Activated T-helper 9 cell treated with anti-CD3 and anti-CD28 coated beads, Interleukin-2, amount 50 U/mL, for 16 hours (primary cell): ENCODE measurements at regions not wholly inside any gene's neighbourhood (a gene's known extent, or its start where the extent isn't known, plus 50 kb on each side); places are given as distances from the start of the nearest gene placed in this dataset.

Source experiments
- DNase-seq: peaks from one replicate; pipeline ENCODE4 v3.0.0-alpha.2; 2020; ENCODE audit warnings: low read depth

DNA sequence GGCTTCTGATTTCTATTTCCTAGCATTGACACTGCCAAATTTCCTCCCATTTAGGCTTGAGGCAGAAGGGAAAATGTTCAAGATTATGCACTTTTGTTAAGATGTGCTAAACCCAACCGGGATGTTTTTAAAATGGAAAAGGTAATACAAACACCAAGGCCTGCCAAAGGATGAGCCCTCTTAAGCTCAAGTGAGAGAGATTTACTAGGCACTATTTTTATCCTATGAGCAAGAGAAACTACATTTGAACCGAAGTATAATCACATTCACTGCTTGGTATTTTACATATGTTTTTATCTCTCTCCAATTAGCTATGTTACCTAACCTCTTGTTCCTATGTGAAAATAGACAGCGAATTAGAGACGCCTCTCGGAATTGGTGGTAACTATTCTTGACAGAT lies 295.8 kb downstream of the GABRB3 start:
- no peak for DNase-seq

- no peak for DNase-seq
Observed at GRCh38 chr15:26475554-26475953, 297.3 kb downstream of the GABRB3 start.

DNA sequence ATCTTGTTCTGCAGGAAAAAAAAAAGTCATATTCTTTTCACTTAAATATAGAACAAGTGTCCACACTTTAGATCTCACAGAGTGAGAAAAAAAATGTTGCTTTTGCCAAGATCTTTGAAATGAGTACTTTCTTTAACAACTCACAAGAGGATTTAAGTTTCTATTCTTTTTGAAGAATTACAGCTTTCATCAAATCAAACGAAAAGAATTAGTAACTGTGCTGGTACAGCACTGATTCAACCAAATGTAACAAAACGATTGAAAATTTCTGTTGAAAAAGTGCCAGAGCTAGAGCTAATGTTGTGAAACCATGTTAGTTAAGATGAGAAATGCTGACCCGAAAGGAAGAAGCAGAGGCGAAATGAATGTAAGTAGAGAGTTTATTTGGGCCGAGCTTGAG lies 300.2 kb downstream of the GABRB3 start:
- no peak for DNase-seq

DNA sequence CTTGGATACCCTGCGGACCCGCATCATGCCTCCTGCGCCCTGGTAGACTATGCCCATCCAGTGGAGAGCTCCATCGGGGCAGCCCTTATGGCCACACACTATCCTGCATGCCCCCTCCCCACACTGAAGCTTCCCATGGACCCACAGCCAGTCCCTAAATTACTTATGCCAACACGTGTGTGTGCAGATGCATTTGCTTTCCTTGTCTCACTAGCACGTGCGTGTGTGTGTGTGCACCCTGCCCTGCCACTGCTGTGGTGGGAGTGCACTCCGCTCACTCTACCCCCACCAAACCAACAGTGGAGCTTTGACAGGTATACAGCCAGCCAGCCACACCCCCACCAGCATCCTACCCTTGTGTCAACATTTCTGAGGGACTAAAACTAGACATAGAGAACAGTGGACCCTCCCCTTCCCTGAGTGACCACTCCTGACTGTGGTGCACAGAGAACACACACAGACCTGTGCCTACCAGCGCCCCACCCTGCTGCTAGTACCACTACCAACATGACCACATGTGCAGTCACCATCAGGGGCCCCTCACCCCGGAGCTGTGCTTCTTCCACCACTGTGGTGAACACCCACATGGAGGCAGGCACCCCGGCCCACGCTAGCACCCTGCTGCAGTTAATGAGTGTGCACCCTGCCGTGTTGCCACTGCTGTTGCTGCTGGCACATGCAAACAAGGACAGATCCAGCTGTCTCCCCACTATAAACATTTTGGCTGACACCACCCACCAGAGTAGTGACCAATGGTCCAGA lies 310.8 kb downstream of the GABRB3 start:
- no peak for DNase-seq

DNA sequence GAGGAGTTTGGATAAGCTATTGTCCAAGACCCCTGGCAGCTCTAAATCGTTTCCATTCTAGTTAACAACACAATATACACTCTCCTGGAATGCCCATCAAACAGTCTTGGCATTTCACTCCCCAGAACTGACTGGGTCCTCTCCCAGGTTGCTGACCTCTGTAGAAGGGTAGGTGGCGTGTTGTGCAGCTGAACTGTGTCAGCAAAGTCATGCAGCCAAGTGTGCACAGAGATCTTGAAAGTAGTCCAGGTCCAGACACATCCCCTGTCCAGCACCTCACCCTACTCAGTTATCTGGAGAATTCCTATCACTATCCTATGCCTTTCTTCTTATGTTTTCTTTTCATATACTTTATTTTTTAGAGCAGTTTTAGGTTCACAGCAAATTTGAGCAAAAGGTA lies 312.7 kb downstream of the GABRB3 start:
- DNase-seq = no peak

DNA sequence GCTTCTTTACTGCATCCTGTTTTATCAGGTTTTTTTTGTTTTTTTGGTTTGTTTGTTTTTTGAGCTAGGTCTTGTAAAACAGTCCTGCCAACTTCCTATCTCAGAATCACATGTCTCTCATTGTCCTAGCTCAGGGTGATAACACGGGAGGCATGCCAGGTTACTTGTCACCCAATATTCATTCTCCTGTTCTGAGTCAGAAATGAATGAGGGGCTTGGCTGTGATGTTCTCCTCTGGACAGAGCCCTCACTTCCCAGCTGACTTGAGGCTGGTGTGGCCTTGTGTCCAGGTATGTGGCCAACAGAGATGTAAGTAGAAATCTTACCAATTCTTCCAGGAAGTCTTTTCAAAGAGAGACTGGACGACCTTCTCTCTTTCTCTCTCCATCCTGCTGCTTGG lies 317.0 kb downstream of the GABRB3 start:
- DNase-seq = no peak

DNA sequence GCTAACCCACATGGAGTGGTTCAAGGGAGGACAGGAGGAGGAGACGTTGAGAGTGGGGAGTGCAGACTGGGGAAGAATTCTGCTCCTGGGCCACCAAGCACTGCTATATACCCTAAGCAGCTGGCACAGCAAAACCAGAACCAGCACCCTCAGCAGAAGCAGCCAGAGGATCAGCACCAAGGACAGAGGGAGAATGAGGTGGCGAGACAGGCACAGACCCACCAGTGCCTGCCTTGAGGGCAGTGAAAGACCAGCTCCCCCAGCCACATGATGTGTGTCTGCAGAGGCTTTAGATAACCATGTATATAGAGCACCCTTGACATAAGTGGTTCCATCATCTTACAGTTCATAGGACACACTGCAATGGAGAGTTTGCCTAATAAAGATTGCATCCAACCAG lies 319.0 kb downstream of the GABRB3 start:
- DNase-seq = no peak

DNA sequence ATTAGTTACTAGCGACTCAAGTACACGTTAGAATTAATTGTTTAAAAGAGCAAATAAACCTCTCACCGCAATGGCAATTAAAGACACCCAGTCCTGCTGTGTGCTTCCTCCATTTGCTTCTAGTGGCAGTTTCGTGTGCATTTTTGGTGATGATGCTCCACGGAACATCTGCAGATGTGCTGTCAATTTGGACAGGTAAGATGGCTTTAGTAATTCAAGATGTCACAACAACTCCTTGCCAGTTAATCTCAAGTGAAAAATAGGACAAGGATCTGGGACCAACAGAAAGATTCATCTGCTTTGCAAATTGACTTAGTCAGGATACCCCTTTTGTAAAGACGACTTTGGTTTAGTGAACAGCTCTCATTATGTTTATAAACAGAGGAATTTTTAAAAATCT lies 320.9 kb downstream of the GABRB3 start:
- no peak for DNase-seq

- no peak for DNase-seq
Observed at GRCh38 chr15:26449291-26449690, 323.6 kb downstream of the GABRB3 start.

DNA sequence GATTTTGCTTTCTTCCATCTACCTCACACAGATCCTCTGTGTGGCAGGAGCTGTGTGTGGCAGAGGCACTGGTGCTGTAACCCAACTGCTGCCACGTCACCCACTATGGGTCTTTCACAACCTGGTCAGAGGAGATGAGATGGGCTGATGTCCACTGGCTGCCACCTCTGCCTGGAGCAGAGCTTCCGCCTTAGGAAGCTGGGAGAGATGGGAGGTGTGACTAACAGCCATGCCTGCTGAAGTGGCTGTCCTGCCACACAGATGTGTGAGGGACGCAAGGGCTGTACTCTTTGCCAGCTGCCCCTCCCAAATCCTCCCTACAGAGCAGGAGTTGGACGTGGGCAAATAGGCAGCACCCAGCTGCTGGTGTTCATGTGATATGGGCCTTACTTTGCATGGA lies 329.5 kb downstream of the GABRB3 start:
- DNase-seq = no peak

GRCh38 chr15:26442680-26443079 lies 330.2 kb downstream of the GABRB3 start:
- DNase-seq = no peak

GRCh38 chr15:26439681-26440080 lies 333.2 kb downstream of the GABRB3 start:
- DNase-seq = no peak

DNA sequence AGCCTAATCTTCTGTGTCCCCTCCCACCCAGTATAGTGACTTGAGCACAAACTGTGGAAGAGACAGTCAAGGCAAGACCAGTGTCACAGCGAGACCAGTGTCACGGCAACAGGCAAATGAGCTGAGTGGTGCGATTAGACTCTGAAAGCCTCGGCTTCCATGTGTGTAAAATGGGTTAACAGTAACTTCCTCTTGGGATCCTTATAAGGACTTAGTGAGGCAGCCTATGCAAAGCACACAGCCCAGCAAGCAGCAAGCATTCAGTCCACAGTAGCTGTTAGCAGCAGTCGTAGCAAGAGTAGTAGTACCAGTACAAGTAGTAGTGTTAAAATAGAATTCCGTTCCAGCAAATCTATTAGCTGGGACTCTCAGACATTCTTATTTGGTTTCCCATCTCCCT lies 334.1 kb downstream of the GABRB3 start:
- DNase-seq = no peak

GRCh38 chr15:26438316-26438715 lies 334.6 kb downstream of the GABRB3 start:
- DNase-seq = no peak

DNA sequence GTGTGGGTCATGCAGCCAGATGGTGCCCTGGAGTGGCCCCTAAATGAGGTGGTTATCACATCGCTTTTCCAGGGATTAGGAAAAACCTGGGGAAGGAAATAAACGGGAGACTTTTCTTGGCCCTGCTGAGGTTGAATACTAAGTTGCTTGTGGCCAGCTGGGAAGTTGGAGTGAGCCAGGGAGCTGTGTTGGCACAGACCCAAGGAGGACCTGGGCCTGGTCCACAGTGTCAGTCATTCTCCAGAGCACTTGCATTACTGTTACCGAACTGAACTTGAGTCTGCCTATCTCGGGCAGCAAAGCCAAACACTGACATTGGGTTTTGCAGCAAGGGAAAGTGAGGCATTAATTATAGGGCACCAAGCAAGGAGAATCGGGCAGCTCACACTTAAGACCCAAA lies 339.0 kb downstream of the GABRB3 start:
- DNase-seq = no peak

- DNase-seq = no peak
Observed at GRCh38 chr15:26433060-26433459, 339.8 kb downstream of the GABRB3 start.

DNA sequence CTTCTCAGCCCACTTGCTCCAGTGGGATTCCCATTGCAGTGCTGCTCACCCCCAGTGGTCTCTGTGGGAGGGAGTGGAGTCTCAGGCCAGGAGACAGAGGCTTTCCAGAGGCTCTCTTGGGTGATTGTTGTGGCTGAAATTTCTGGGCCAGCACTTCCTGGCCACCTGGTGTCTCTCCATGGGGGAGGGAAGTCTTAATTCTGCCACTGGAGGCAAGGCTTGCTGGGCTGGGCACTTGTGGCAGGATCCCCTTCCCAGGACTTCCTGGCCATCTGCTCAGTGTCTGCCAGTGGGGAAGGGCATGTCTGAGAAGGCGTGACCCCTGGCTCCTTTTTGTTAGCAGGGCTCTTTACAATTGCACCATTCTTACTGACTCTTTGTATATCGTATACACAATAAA lies 351.8 kb downstream of the GABRB3 start:
- no peak for DNase-seq

- DNase-seq = no peak
Observed at GRCh38 chr15:26395624-26396023, 377.2 kb downstream of the GABRB3 start.

GRCh38 chr15:26394801-26395200 lies 378.1 kb downstream of the GABRB3 start:
- DNase-seq = no peak

GRCh38 chr15:26392956-26393355 lies 379.9 kb downstream of the GABRB3 start:
- DNase-seq = no peak

DNA sequence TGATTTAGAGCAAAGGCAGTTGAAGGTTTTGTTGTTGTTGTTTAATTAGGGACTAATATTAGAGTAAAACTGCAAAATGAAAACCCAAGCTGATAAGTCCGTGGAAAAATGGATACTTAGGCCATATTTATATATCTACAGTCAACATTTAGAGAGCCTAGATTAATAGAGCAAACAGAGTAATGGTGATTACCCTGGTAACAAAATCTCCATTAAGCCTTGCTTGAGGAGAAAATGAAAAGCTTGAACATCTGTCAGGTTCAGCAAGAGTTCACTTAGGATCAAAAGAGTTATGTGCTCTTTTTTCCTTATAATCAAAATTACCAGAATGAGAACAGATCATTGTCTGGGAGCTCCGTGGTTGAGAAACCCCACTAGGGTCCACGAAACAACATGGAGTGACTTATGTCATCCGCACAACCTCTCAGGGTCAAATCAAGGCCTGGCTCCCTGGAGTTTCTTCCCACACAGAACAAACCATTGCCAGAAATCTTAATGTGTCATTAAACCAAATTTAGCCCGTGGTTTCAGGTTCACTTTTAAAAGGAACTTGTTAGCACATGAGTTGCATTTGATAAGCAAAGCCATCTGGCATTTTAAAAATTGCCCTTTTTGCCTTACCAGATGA lies 381.2 kb downstream of the GABRB3 start:
- DNase-seq = no peak

- DNase-seq = no peak
Observed at GRCh38 chr15:26382444-26383072, 390.3 kb downstream of the GABRB3 start.

- DNase-seq = no peak
Observed at GRCh38 chr15:26378304-26378703, 394.6 kb downstream of the GABRB3 start.

DNA sequence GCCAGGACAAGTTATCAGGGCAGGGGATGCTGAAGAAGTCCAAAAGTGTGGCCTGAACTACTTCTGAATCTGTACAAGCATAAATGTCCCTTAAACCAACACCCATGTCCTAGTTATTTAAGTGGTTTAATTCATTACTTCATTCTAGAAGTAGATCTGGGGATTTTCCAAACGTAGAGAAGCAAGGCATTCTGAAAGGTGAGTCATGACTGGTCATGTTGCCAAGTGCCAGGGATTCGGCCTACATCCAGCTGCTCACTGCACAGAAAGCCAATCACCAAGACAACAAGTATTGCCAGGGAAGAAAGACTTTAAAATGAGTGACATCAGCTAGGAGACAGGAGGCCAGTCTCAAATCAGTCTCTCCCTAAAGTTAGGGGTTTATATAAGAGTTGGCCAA lies 396.6 kb downstream of the GABRB3 start:
- DNase-seq = no peak
